Duodenal mucosa (tissue), 2 donors: ENCODE measurements at regions not wholly inside any gene's neighbourhood (a gene's known extent, or its start where the extent isn't known, plus 50 kb on each side); places are given as distances from the start of the nearest gene placed in this dataset.
"Not testable (repeated sequence)": the region's sequence is repeated elsewhere in the genome, so short reads cannot be mapped to it uniquely, and the experiment has no call there.

ENCODE experiments used
- H3K27ac ChIP-seq: one replicate; pipeline ENCODE4 v1.7.0; 2013; ENCODE audit warnings: low read depth, low read length
- H3K27me3 ChIP-seq, 2 donors: one replicate each; pipeline ENCODE4 v1.7.0; 2013; ENCODE audit warnings: low read length in 2 of 2, control low read depth in 1 of 2; ENCODE audit not compliant: insufficient read depth in 2 of 2, control insufficient read depth in 1 of 2
- H3K36me3 ChIP-seq, 2 donors: one replicate each; pipeline ENCODE4 v1.7.0; 2013; ENCODE audit warnings: low read length in 2 of 2, control low read depth in 1 of 2; ENCODE audit not compliant: insufficient read depth in 2 of 2, control insufficient read depth in 1 of 2
- H3K4me1 ChIP-seq, 2 donors: one replicate each; pipeline ENCODE4 v1.7.0; 2013; ENCODE audit warnings: low read length in 2 of 2, control low read depth in 1 of 2; ENCODE audit not compliant: insufficient read depth in 2 of 2, control insufficient read depth in 1 of 2
- H3K4me3 ChIP-seq, 2 donors: one replicate each; pipeline ENCODE4 v1.7.0; 2013; ENCODE audit warnings: low read length in 2 of 2, low read depth in 1 of 2
- H3K9ac ChIP-seq, 2 donors: one replicate each; pipeline ENCODE4 v1.7.0; 2013; ENCODE audit warnings: low read length in 2 of 2, low read depth in 1 of 2
- H3K9me3 ChIP-seq, 2 donors: one replicate each; pipeline ENCODE4 v1.7.0; 2013; ENCODE audit warnings: low read length in 2 of 2, control low read depth in 1 of 2; ENCODE audit not compliant: control insufficient read depth in 1 of 2

GRCh38 chr11:47928426-47928825 lies 51.9 kb upstream of the PTPRJ start:
- Histone ChIP-seq H3K36me3 (no peaks in the 10 kb centered on the region), H3K4me1 (no peaks in the 10 kb centered on the region), H3K27ac (no peak overlapping the region), H3K4me3 (no peak overlapping the region), H3K9me3 (no peaks in the 10 kb centered on the region), H3K27me3 (no peaks in the 10 kb centered on the region), H3K9ac (no peak overlapping the region)

GRCh38 chr11:47924184-47924691 lies 56.1 kb upstream of the PTPRJ start:
- Histone ChIP-seq H3K4me1 (no peaks in the 10 kb centered on the region), H3K36me3 (no peaks in the 10 kb centered on the region), H3K9me3 (no peaks in the 10 kb centered on the region), H3K27me3 (no peaks in the 10 kb centered on the region), H3K9ac (no peak overlapping the region), H3K27ac (no peak overlapping the region), H3K4me3 (no peak overlapping the region)

GRCh38 chr11:47923667-47924066 lies 56.7 kb upstream of the PTPRJ start:
- Histone ChIP-seq H3K27me3 (no peaks in the 10 kb centered on the region), H3K36me3 (no peaks in the 10 kb centered on the region), H3K4me3 (no peak overlapping the region), H3K4me1 (peaks cover 0 to under 1% of the 10 kb centered on the region in 2 donors), H3K27ac (no peak overlapping the region), H3K9me3 (no peaks in the 10 kb centered on the region), H3K9ac (no peak overlapping the region)

GRCh38 chr11:47921080-47921555 lies 59.2 kb upstream of the PTPRJ start:
- H3K27me3 ChIP-seq, H3K4me3 ChIP-seq, H3K9ac ChIP-seq, H3K9me3 ChIP-seq, H3K36me3 ChIP-seq, H3K27ac ChIP-seq: not testable (repeated sequence)
- peaks cover 10 to 19% of the 10 kb centered on the region in 2 donors for H3K4me1 ChIP-seq

- Histone ChIP-seq H3K27ac (no peak overlapping the region), H3K4me3 (no peak overlapping the region), H3K9ac (no peak overlapping the region), H3K36me3 (no peaks in the 10 kb centered on the region), H3K27me3 (no peaks in the 10 kb centered on the region), H3K4me1 (peaks cover 22 to 28% of the 10 kb centered on the region in 2 donors), H3K9me3 (no peaks in the 10 kb centered on the region)
These were observed 61.4 kb upstream of the PTPRJ start for GRCh38 chr11:47918882-47919495.

GRCh38 chr11:47918370-47918690 lies 62.0 kb upstream of the PTPRJ start:
- Histone ChIP-seq H3K9ac (no peak overlapping the region), H3K4me3 (no peak overlapping the region)

GRCh38 chr11:47917599-47918369 lies 62.6 kb upstream of the PTPRJ start:
- Histone ChIP-seq H3K27ac (peak overlapping the region; percentile 3), H3K9me3 (no peaks in the 10 kb centered on the region), H3K4me1 (peaks cover 22 to 28% of the 10 kb centered on the region in 2 donors), H3K4me3 (peak overlapping the region in 1 of 2 donors; percentile 40), H3K27me3 (no peaks in the 10 kb centered on the region), H3K9ac (no peak overlapping the region), H3K36me3 (no peaks in the 10 kb centered on the region)

More at GRCh38 chr11:47918370-47918690, 62.0 kb upstream of the PTPRJ start:
- no peaks in the 10 kb centered on the region for H3K36me3 ChIP-seq
- no peaks in the 10 kb centered on the region for H3K9me3 ChIP-seq
- H3K4me1 ChIP-seq, result peaks cover 22 to 28% of the 10 kb centered on the region in 2 donors
- peak overlapping the region; percentile 3 for H3K27ac ChIP-seq
- no peaks in the 10 kb centered on the region for H3K27me3 ChIP-seq

DNA sequence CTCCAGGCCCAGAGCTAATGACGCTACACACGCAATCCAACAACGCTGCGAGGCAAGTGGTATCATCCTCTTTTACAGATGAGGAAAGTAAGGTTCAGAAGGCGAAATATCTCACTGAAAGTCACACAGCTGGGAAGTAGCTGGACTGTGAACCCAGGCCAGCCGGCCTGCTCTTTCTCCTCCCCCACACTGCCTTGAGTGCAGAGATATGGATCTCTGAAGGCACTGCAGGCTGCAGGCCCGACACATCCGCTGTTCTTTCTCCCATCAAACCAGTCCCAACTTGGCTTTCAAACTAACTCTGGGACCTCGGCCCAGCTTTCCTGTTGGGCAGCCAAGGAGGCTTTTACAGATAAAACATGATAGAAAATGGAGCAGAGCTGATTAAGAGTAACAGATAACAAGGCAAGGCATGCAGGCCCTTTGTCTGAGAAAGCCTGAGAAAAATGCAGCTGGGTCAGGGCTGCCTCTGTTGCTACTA lies 64.0 kb upstream of the PTPRJ start:
- H3K4me1 ChIP-seq, result peaks cover 22 to 28% of the 10 kb centered on the region in 2 donors
- H3K4me3 ChIP-seq, result no peak overlapping the region
- no peak overlapping the region for H3K9ac ChIP-seq
- no peak overlapping the region for H3K27ac ChIP-seq
- no peaks in the 10 kb centered on the region for H3K9me3 ChIP-seq
- no peaks in the 10 kb centered on the region for H3K27me3 ChIP-seq
- no peaks in the 10 kb centered on the region for H3K36me3 ChIP-seq

GRCh38 chr11:47915783-47916182 lies 64.6 kb upstream of the PTPRJ start:
- Histone ChIP-seq H3K9ac (no peak overlapping the region), H3K27ac (no peak overlapping the region), H3K36me3 (no peaks in the 10 kb centered on the region), H3K9me3 (no peaks in the 10 kb centered on the region), H3K4me3 (no peak overlapping the region), H3K4me1 (peaks cover 22 to 28% of the 10 kb centered on the region in 2 donors), H3K27me3 (no peaks in the 10 kb centered on the region)

DNA sequence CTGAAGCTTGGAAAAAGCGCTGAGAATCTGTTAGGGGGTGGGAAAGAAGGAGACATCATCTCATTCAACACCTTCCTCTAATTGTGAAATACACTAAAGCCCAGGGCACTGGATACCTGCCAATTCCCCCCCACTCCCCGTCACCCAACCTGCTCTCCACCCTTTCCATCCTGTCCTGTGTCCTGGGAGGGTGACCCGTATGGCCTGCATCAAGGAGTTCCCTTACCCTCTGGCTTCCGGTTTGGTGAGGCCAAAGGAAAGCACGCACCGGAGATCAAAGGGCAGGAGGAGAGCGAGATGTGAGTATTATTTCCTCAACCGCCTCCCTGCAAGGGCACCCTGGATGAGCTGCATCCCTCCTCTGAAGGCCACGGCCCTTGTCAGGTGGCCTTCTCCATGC lies 65.0 kb upstream of the PTPRJ start:
- Histone ChIP-seq H3K9me3 (no peaks in the 10 kb centered on the region), H3K27ac (no peak overlapping the region), H3K27me3 (no peaks in the 10 kb centered on the region), H3K9ac (no peak overlapping the region), H3K4me1 (peaks cover 22 to 28% of the 10 kb centered on the region in 2 donors), H3K4me3 (no peak overlapping the region), H3K36me3 (no peaks in the 10 kb centered on the region)
